Lower leg skin (tissue), 3 donors: ENCODE measurements at regions not wholly inside any gene's neighbourhood (a gene's known extent, or its start where the extent isn't known, plus 50 kb on each side); places are given as distances from the start of the nearest gene placed in this dataset.

Experiments used
- POLR2A ChIP-seq, 2 donors: fragments of 450-650 bp; IDR thresholded peaks; one replicate each; pipeline ENCODE4 v1.6.1; 2016 to 2017; ENCODE audit warnings: antibody characterized with exemption in 2 of 2, mild to moderate bottlenecking in 1 of 2, moderate library complexity in 1 of 2
- TF ChIP-seq, protein P1 (sequence below), 3 donors: fragments of 450-650 bp; IDR thresholded peaks; one replicate each; pipeline ENCODE4 v1.5.1; 2016; ENCODE audit warnings: antibody characterized with exemption in 3 of 3, mild to moderate bottlenecking in 3 of 3, moderate library complexity in 2 of 3

DNA sequence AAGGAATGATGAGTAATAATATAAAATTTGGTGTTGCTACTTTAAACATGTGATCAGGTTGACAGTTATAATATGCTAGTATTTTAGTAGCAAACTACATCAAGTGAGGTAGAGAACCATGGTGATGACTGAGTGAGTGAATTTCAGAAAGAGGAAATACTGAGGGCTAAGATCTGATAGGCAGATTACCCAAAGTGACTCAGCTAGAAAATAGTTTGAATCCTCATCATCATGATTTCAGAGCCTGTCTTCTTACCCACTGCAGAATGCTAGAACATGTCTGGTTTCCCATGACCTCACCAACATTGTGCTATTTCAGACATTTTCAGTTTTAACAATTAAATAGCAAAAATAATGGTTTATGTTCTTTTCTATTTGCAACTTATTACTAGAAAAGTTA lies 602.1 kb downstream of the TAF11L14 start:
- no peak for TF ChIP-seq POLR2A (IDR thresholded peaks at IDR 0.05)
- TF ChIP-seq, protein P1, sequence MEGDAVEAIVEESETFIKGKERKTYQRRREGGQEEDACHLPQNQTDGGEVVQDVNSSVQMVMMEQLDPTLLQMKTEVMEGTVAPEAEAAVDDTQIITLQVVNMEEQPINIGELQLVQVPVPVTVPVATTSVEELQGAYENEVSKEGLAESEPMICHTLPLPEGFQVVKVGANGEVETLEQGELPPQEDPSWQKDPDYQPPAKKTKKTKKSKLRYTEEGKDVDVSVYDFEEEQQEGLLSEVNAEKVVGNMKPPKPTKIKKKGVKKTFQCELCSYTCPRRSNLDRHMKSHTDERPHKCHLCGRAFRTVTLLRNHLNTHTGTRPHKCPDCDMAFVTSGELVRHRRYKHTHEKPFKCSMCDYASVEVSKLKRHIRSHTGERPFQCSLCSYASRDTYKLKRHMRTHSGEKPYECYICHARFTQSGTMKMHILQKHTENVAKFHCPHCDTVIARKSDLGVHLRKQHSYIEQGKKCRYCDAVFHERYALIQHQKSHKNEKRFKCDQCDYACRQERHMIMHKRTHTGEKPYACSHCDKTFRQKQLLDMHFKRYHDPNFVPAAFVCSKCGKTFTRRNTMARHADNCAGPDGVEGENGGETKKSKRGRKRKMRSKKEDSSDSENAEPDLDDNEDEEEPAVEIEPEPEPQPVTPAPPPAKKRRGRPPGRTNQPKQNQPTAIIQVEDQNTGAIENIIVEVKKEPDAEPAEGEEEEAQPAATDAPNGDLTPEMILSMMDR (IDR thresholded peaks at IDR 0.05), result no peak
